PC-3 (cell line): ENCODE measurements at regions not wholly inside any gene's neighbourhood (a gene's known extent, or its start where the extent isn't known, plus 50 kb on each side); places are given as distances from the start of the nearest gene placed in this dataset.

Experiments used
- ATAC-seq: fragments of 200-7000 bp; cut with Tn5 transposase; 2 replicates; pipeline ENCODE4 v1.9.1; 2020; ENCODE audit warnings: mild to moderate bottlenecking, moderate library complexity
- BruUV-seq: library from RNA; stranded (reverse); fragments of 400-500 nt; replicated peaks from 2 replicates; lab custom pipeline; 2021; lab: Mats Ljungman, UMichigan
- CTCF ChIA-PET: fragments of 300-600 bp; sonication (Branson Sonifier 250); formaldehyde crosslinking; loops from one replicate; lab custom pipeline; 2022; ENCODE audit warnings: antibody characterized with exemption; lab: Charles Lee
- POLR2A ChIA-PET: fragments of 300-600 bp; sonication (Branson Sonifier 250); formaldehyde crosslinking; loops from one replicate; lab custom pipeline; 2022; ENCODE audit warnings: antibody characterized with exemption; ENCODE audit not compliant: unreplicated experiment; lab: Charles Lee
- DNase-seq: peaks from one replicate; pipeline ENCODE4 v3.0.0-alpha.2; 2015
- H2AFZ ChIP-seq: fragments of 300-600 bp; sonication (generic); 2 replicates; pipeline ENCODE4 v1.6.0; 2016; ENCODE audit warnings: antibody characterized with exemption, low read length
- H3F3A ChIP-seq: fragments of 300-600 bp; sonication (generic); one replicate; pipeline ENCODE4 v1.6.0; 2017; ENCODE audit warnings: antibody characterized with exemption, low read length, control low read depth, mild to moderate bottlenecking; ENCODE audit not compliant: unreplicated experiment
- H3K27ac ChIP-seq: fragments of 300-600 bp; sonication (generic); 2 replicates; pipeline ENCODE4 v1.5.1; 2016; ENCODE audit warnings: mild to moderate bottlenecking, low read length
- H3K27me3 ChIP-seq: fragments of 300-600 bp; sonication (generic); 2 replicates; pipeline ENCODE4 v1.6.1; 2016; ENCODE audit warnings: low read length, mixed read lengths
- H3K36me3 ChIP-seq: fragments of 300-600 bp; sonication (generic); 2 replicates; pipeline ENCODE4 v1.6.1; 2016; ENCODE audit warnings: low read depth, mixed run types, low read length, mixed read lengths
- H3K4me1 ChIP-seq: fragments of 300-600 bp; sonication (generic); 2 replicates; pipeline ENCODE4 v1.5.1; 2016; ENCODE audit warnings: low read length; ENCODE audit not compliant: insufficient read depth
- H3K4me2 ChIP-seq: fragments of 300-600 bp; sonication (generic); 2 replicates; pipeline ENCODE4 v1.6.0; 2016; ENCODE audit warnings: low read length
- H3K4me3 ChIP-seq: fragments of 300-600 bp; sonication (generic); 2 replicates; pipeline ENCODE4 v1.5.1; 2016; ENCODE audit warnings: mild to moderate bottlenecking, low read length, mixed read lengths
- H3K79me2 ChIP-seq: fragments of 300-600 bp; sonication (generic); 2 replicates; pipeline ENCODE4 v1.6.1; 2017; ENCODE audit warnings: low read length, mixed read lengths
- H3K9ac ChIP-seq: fragments of 300-600 bp; sonication (generic); 2 replicates; pipeline ENCODE4 v1.6.0; 2016; ENCODE audit warnings: mild to moderate bottlenecking, low read length
- H3K9me2 ChIP-seq: fragments of 300-600 bp; sonication (generic); replicated peaks from 2 replicates; pipeline ENCODE4 v1.6.1; 2016; ENCODE audit warnings: mixed run types, low read length, mixed read lengths
- H3K9me3 ChIP-seq: fragments of 300-600 bp; sonication (generic); 2 replicates; pipeline ENCODE4 v1.6.1; 2016; ENCODE audit warnings: low read length, mixed read lengths
- H4K20me1 ChIP-seq: fragments of 300-600 bp; sonication (generic); 2 replicates; pipeline ENCODE4 v1.6.1; 2016; ENCODE audit warnings: low read length, mixed read lengths
- CTCF ChIP-seq: fragments of 300-600 bp; sonication (generic); conservative IDR thresholded peaks from 2 replicates; pipeline ENCODE4 v1.5.1; 2017; ENCODE audit warnings: antibody characterized with exemption, low read depth, mild to moderate bottlenecking, low read length
- EZH2 ChIP-seq: fragments of 300-600 bp; sonication (generic); IDR thresholded peaks from one replicate; pipeline ENCODE4 v1.6.1; 2017; ENCODE audit warnings: antibody characterized with exemption, mild to moderate bottlenecking, low read length; ENCODE audit not compliant: unreplicated experiment
- EZH2phosphoT487 ChIP-seq: fragments of 300-600 bp; sonication (generic); IDR thresholded peaks from 2 replicates; pipeline ENCODE4 v1.6.1; 2018; ENCODE audit warnings: mild to moderate bottlenecking, antibody characterized with exemption, low read length, borderline replicate concordance
- intact Hi-C: fragments of 100-400 bp; cut with micrococcal nuclease; formaldehyde crosslinking; loops from 2 replicates; pipeline ENCODE4 v1.9.0; 2023

GRCh38 chr4:153094435-153094834 is 109.8 kb upstream of the TRIM2 start:
- DNase-seq, result no peak
- Histone ChIP-seq H3K4me2 (no peak overlapping the region), H3K9me2 (no peaks in the 10 kb centered on the region), H3K9me3 (no peaks in the 10 kb centered on the region), H3K79me2 (no peaks in the 10 kb centered on the region), H4K20me1 (no peaks in the 10 kb centered on the region), H3K4me3 (no peak overlapping the region), H3K27ac (no peak overlapping the region), H2AFZ (no peak overlapping the region), H3F3A (no peaks in the 10 kb centered on the region), H3K9ac (no peak overlapping the region), H3K4me1 (no peaks in the 10 kb centered on the region), H3K36me3 (no peaks in the 10 kb centered on the region), H3K27me3 (no peaks in the 10 kb centered on the region)
- ATAC-seq, result no peak
- TF ChIP-seq CTCF (no peak), EZH2 (no peak), EZH2phosphoT487 (no peak)
- intact Hi-C loops, result no loop called here
- no TSS peak for BruUV-seq
- ChIA-PET CTCF (no interaction called here), POLR2A (no interaction called here)

GRCh38 chr4:153095448-153096204 is 108.6 kb upstream of the TRIM2 start:
- no peaks in the 10 kb centered on the region for H4K20me1 ChIP-seq
- ATAC-seq, result no peak
- no TSS peak for BruUV-seq
- H3K36me3 ChIP-seq, result no peaks in the 10 kb centered on the region
- no peak for DNase-seq
- H3K4me1 ChIP-seq, result no peaks in the 10 kb centered on the region
- H2AFZ ChIP-seq, result no peak overlapping the region
- no peak overlapping the region for H3K4me2 ChIP-seq
- H3K9ac ChIP-seq, result no peak overlapping the region
- no peaks in the 10 kb centered on the region for H3K27me3 ChIP-seq
- H3K9me2 ChIP-seq, result no peaks in the 10 kb centered on the region
- no peaks in the 10 kb centered on the region for H3K79me2 ChIP-seq
- H3K9me3 ChIP-seq, result no peaks in the 10 kb centered on the region
- no peak for TF ChIP-seq EZH2phosphoT487
- TF ChIP-seq CTCF, result no peak
- TF ChIP-seq EZH2, result no peak
- POLR2A ChIA-PET, result no interaction called here
- no peaks in the 10 kb centered on the region for H3F3A ChIP-seq
- H3K4me3 ChIP-seq, result no peak overlapping the region
- H3K27ac ChIP-seq, result no peak overlapping the region
- intact Hi-C loops, result no loop called here
- CTCF ChIA-PET, result no interaction called here

DNA sequence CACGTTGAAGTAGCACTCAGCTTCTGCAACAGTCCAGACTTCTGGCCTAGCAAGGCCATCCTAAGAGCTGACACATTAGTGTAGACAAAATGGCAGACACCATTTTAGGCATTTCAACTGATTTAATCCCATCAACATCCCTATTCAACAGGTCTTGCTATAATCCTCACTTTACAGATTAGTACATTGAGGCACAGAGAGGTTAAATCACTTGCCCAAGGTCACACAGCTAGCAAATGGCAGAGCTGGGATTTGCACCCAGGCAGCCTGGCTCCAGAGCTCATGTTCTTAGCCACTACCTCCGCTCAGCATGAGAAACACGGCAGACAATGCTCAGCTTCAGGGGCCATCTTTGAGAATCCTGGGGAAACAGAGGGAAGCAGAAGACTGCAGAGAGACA is 107.9 kb upstream of the TRIM2 start:
- DNase-seq (no peak), ATAC-seq (no peak)
- H3K9ac ChIP-seq, result no peak overlapping the region
- H3K79me2 ChIP-seq, result no peaks in the 10 kb centered on the region
- intact Hi-C loops, result no loop called here
- ChIA-PET POLR2A (interaction anchor here (0.6 kb wide), 1 partner anchor 146 kb away, joined by 4 read pairs; no protein-coding TSS in a partner anchor), CTCF (no interaction called here)
- no peaks in the 10 kb centered on the region for H4K20me1 ChIP-seq
- H3K4me1 ChIP-seq, result no peaks in the 10 kb centered on the region
- no peaks in the 10 kb centered on the region for H3F3A ChIP-seq
- H3K4me3 ChIP-seq, result no peak overlapping the region
- no peaks in the 10 kb centered on the region for H3K9me3 ChIP-seq
- no peaks in the 10 kb centered on the region for H3K27me3 ChIP-seq
- no peaks in the 10 kb centered on the region for H3K9me2 ChIP-seq
- no TSS peak for BruUV-seq
- H2AFZ ChIP-seq, result no peak overlapping the region
- H3K4me2 ChIP-seq, result no peak overlapping the region
- H3K27ac ChIP-seq, result no peak overlapping the region
- TF ChIP-seq CTCF (no peak), EZH2 (no peak), EZH2phosphoT487 (no peak)
- no peaks in the 10 kb centered on the region for H3K36me3 ChIP-seq
